ENCODE measurements at regions not wholly inside any gene's neighbourhood (a gene's known extent, or its start where the extent isn't known, plus 50 kb on each side); places are given as distances from the start of the nearest gene placed in this dataset.
"Not testable (repeated sequence)": the region's sequence is repeated elsewhere in the genome, so short reads cannot be mapped to it uniquely, and the experiment has no call there.

- no peak for DNase-seq
Observed at GRCh38 chr10:130689743-130690626, 553.8 kb downstream of the GLRX3 start.

DNA sequence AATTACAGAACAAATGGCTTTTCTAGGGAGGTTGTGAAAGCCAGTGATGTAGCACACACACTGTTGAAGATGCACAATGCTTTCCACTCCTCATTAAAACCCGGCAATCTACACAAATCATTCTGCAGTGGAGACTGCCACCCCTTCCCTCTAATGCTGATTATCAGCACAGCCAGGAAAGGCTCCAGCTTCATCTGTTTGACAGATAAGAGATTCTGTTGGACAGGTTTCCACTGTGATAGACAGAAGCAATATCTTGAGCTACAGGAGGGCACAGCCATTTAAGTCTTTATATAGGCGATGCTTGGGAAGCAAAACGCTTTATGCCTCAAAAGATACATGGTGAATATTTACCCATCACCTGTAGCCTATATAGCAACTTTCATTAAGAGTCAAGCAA, 555.6 kb downstream of the GLRX3 start:
- DNase-seq = no peak

DNA sequence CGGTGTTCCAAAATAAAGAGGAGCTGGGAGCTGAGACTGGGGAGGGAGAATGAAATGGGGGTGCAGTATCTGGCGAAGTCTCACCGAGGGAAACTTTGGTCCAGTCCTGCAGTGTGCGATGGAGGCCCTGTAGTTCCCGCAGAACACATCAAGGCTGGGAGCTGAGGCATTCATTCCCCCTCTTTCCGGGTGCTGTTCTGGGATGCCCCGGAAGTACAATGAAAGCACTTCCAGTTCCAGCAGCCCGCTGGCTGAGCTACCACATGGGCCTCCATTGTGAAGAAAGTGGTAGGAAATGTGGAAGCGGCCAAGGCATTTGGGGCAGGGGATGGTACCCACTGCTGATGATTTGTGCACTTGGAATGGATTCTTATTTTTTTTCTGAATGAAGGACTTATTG, 560.7 kb downstream of the GLRX3 start:
- no peak for DNase-seq

DNA sequence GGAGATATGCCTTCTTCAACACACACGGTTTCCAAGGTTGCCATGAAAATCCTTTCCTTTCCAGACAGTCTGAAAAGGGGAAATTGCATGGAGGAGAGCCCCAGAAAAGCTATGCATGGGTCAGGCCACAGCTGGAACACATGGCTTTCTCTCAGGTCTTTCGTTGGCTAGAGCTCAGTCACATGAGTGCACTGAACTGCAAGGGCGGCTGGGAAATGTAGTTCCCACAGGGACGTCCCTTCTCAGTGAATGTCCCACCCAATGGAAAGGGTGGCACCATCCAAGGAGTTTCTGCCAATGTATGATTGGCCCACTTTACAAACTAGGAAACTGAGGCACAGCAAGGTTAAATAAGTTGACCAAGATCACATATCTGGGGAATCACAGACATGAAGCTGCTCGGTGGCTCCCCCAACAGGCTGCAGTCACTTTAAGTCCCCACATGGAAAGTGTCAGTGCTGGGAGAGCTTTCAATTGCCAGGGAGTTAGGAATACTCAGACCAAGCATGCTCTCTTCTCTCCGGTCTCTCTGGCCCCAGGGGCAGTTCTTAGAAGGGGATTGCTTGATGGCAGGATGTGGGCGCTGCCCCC, 571.3 kb downstream of the GLRX3 start:
- no peak for DNase-seq

DNA sequence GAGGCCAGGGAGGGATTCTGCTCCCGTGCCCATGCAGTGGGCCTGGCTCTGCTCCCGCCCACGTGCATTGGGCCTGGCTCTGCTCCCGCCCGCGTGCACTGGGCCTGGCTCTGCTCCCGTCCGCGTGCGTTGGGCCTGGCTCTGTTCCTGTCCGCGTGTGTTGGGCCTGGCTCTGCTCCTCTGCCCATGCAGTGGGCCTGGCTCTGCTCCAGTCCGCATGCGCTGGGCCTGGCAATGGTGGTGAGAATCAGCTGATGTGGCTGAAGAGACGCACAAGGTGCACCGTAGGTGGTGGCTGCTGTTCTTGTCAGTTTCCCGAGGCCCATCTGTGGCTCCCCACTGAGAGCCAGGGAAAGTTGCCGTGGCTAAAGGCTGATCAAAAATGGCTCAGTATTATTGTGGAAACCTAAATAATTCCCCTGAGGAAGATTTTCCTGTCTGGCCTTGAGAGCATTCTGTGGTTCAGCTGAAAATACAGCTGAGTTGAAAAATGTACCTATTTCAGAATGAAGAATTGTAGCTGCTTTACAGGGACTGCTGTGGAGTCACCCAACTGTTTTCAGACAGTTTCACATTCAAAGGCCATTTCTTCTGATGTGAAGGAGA, 572.4 kb downstream of the GLRX3 start:
- no peak for DNase-seq

- DNase-seq = no peak
Observed at GRCh38 chr10:130709415-130709814, 573.2 kb downstream of the GLRX3 start.

DNA sequence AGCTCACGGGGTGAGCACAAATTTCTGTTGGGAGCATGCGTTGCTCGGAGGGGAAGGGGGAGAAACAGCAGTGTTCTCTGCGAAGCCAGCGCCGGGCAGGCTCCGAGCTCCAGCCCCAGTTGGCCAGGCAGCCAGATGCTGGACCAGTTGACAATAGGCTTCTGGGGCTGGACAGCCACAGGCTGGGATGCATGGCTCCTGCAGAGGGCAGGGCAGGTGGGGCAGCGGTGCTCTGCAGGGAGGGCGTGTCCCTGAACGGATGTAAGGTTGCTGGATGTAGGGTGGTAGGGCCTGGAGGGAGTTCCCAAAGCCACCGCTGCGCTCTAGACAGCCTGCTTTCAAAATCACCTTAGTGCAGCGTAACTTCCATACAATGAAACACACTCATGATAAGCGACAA, 574.9 kb downstream of the GLRX3 start:
- DNase-seq = no peak

- DNase-seq = no peak
Observed at GRCh38 chr10:130713135-130713534, 576.9 kb downstream of the GLRX3 start.

GRCh38 chr10:130713731-130714130, 577.5 kb downstream of the GLRX3 start:
- no peak for DNase-seq

- DNase-seq = no peak
Observed at GRCh38 chr10:130714742-130715467, 578.7 kb downstream of the GLRX3 start.

DNA sequence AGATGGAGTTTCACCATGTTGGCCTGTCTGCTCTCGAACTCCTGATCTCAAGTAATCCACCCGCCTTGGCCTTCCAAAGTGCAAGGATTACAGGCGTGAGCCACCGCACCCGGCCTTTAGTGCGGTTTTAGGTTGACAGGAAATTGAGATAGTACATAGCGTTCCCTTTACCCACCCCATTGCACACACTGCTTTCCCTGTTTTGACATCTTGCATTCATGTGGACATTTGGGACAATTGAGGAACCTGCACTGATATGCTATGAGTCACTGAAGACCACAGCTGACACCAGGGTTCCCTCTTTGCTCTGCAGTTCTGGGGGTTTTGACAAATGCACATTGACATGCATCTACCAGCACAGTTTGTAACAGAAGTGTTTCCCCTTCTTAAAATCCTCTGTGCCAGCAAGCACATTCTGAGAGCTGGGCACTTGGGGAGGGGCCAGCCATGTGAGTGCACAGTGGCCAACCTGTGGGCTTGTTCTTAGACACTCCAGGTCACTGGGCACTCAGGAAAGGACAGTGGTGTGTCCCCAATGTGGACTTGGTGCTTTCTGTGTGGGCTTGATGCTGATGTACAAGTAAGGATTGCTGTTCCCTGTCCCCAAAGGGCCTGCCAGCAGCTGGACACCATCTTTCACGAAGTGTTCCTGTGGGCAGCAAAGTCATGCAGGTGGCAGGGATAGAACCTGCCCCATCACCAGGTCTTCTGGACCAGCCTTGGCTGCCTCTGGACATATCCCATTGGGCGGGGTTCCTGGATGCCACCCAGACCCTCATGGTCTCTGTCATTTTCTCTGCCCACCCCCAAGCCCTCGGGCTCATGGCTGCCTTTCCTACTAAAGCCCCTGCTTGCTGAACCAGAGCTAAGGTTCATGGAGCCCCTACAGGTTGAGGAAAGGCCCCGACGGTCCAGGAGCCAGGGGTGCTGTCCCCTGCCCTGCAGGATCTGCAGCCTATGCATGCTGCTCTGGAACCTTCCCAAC, 579.8 kb downstream of the GLRX3 start:
- DNase-seq = no peak

DNA sequence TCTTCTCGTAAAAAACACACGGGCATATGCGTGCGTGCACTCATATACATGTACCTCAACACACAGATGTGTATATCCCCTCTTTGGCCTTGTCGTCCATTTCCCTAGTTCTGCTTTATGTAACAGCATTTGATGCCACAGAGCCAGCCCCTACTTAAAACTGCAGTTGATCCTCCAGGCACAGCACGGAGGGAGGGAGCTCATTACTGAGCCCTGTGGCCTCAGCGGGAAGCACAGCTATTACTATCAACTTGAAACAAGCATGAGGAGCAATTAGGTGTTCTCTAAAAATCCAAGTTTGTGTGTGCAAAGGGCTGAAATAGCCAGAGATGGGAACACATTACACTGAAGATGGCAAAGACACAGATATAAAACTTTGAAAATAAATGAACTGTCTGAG, 580.9 kb downstream of the GLRX3 start:
- no peak for DNase-seq

DNA sequence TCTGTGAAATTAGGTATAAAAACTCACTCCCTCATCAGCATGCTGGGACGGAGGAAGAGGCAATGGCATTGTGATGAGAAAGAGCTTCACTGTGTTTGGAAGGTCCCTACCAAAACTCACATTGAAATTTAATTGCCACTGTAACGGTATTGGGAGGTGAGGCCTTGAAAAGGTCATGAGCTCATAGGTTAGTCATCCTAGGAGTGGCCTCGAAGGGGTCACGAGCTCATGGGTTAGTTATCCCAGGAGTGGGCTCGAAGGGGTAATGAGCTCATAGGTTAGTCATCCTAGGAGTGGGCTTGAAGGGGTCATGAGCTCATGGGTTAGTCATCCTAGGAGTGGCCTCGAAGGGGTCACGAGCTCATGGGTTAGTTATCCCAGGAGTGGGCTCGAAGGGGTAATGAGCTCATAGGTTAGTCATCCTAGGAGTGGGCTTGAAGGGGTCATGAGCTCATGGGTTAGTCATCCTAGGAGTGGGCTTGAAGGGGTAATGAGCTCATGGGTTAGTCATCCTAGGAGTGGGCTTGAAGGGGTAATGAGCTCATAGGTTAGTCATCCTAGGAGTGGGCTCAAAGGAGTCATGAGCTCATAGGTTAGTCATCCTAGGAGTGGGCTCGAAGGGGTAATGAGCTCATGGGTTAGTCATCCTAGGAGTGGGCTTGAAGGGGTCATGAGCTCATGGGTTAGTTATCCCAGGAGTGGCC, 582.7 kb downstream of the GLRX3 start:
- DNase-seq = not testable (repeated sequence)

DNA sequence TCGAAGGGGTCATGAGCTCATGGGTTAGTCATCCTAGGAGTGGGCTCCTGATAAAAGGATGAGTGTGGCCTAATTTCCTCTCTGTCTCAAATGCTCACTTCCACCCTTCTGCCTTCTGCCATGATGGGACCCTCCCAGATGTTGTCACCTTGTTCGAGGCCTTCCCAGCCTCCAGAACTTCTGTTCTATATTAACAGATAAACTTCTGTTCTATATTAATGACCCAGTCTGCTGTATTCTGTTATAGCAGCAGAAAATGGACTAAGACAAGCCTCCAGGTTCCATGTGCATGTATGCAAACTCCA, 583.2 kb downstream of the GLRX3 start:
- DNase-seq = no peak

DNA sequence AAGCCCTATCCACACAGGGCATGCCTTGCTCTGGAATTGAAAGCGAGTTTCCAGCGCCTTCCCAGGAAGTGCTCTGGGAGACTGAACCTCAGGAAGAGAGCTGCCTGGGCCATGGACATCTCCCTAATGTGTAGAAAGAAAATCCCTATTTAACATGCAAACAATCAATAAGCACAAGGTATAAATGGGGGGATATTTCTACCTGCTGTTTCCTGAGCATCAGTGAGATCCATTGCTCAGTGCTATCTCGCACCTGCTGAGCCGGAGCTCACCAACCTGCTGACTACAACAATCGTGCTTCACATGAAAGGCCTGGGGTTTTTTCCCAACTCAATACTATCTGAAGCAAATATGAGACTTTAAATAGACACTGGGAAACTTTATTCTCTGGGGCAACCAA, 584.0 kb downstream of the GLRX3 start:
- DNase-seq = no peak

DNA sequence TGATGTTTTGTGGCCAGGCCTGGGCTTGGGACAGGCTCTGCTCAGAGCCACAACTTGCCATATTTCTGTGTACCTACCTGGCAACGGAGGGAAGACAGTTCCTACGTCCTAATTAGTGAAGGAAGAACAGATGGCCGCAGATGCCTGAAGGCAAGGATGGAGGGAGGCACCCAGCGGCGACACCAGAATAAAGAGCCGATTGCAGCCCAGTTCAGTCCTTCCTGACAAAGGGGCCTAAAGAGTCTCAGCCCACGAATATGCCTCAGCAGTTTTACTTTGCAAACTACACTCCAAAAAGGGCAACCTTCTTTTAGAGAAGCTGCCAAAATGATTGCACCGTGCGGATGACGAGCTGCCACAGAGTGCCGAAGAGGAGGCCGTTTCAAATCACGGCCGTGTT, 585.8 kb downstream of the GLRX3 start:
- no peak for DNase-seq

DNA sequence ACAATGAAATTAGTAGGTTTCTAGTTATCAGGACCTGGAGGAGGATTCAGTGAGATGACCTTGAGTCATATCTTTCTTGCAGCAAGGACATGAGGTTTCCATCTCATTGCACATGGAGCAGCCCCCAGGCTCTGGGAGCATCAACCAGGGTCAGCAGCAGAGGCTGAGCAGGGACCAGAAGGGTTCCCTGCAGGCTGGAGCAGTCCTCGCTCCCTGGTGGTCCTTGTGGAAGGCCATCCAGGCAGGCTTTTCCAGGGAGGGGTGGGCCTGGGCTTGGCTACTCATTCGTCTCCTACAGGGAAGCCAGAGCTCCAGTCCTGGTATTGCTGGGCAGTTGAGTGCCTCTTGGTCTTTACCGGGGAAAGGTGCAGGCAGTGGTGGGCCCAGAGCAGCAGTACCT, 587.5 kb downstream of the GLRX3 start:
- no peak for DNase-seq

- no peak for DNase-seq
Observed at GRCh38 chr10:130725474-130725970, 586.0 kb downstream of the TCERG1L start.

GRCh38 chr10:130726996-130727725, 584.4 kb downstream of the TCERG1L start:
- no peak for DNase-seq

DNA sequence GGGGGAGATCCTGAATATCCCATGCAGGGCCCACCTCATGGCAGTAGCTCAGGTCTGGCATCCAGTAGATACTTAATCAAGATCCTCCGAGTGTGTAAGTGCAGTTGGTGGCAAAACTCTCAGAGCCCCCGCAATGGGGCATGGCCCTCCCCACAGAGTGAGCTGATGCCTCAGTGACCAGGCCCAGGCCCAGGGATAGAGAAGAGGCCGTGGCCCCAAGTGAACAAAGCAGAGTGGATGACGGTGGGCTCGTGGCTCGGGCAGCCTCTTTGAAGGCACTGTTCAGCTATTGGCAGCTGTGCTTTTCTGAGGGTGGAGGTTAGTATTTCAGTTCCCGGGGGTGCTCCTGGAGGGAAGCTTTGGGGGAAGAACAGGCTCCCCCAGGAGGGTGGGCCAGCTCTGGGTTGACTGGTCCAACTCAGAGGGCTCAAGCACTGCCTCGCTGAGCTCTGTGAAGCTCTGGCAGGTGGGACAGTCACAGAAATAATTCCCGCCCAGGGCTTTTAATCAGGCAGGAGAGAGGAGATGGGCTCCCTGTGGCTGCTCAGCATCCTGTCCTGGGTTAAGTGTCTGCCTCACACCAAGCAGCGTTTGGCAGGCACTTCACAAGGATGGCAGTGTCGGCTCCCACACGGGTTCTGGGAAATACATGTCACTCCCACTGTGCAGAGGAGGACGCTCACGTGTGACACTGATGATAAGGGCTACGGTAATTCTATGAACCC, 583.6 kb downstream of the TCERG1L start:
- DNase-seq = no peak

Measured in hematopoietic multipotent progenitor cell treated with erythropoietin and hydrocortisone succinate and interleukin-3 and kit ligand, for 6 days (in vitro differentiated cells).